ENCODE measurements at regions not wholly inside any gene's neighbourhood (a gene's known extent, or its start where the extent isn't known, plus 50 kb on each side); places are given as distances from the start of the nearest gene placed in this dataset.

DNA sequence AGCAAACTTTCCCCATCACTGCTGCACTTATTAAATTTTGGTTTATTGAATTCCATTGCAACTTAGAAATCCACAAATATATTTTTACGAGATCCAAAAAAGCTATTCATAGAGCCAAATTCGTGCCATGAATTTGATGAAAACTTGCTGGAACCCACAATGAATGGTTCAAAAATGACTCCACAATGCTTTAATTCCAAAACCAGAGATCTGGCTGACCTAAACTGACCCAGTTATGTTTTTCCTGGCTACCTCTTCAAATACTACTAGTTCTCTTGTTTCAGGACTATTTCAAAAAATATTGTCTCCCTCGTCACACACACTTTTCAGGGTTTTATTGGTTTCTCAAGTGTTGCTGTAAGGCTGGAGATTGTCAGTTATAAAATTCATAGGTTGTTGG lies 474.8 kb downstream of the PDGFC start:
- TF ChIP-seq CTCF (IDR thresholded peaks at IDR 0.05; ENCODE audit: extremely low read depth in 1 of 2, insufficient read depth in 1 of 2, low read depth in 1 of 2, low read length in 2 of 2), result no peak
- no peak for TF ChIP-seq POLR2AphosphoS5 (IDR thresholded peaks at IDR 0.05; ENCODE audit: insufficient read depth, low read depth, low read length)
- TF ChIP-seq GATA2 (IDR thresholded peaks at IDR 0.05; ENCODE audit: insufficient read depth, insufficient read length, low read depth, low read length), result no peak
- TF ChIP-seq FOS (IDR thresholded peaks at IDR 0.05; ENCODE audit: borderline replicate concordance, insufficient read depth, low read length), result no peak

Measured in endothelial cell of umbilical vein (primary cell).